ENCODE measurements at regions not wholly inside any gene's neighbourhood (a gene's known extent, or its start where the extent isn't known, plus 50 kb on each side); places are given as distances from the start of the nearest gene placed in this dataset.

DNA sequence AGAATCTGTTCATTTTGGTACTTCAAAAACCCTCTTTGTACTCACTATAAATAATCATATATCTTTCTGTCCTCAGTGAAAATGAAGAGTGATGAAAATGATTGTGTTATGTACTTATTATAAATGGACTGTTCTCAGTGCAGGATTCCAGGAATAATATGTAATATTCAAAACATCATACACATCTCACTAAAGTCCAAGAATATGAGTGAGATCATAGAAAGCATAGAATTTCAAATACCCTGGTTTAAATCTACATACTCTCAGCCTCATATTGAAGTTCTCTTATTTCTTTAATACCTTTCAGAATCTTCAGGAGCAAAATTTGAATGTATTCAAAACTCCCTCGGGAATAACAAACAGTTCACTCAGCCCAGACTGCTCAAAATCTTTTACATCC is 868.0 kb downstream of the SLITRK6 start:
- no peak for DNase-seq

DNA sequence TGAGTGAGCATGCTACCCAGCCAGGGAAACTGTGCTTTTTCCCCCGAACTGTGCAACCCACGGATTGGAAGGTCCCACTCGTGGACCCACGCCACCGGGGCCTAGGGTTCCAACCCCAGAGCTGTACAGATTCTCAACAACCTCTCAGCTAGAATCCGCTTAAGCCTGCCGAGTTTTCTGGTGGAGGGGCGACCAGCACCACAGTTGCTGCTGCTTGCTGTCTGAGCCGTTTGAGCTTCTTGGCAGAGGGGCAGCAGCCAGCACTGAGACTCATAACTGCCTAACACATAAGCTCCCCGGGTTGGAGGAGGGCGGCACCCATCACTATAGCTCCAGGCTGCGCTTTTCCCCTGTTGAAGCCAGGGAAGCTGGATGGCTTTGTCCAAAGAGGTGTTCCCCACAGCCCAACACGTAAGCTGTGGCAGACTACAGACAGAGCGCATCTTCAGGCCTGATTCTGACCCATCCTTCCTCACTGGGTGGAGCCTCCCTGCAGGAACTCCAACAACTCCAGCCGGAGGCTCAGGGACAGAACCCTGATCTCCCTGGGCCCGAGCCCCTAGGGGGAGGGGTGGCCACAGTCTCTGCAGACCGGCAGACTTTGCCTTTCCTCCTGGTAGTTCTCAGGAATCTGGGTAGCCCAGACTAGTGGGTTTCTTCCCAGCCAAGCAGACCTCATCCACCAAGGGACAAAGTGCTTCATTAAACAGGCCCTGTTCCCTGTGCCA is 871.6 kb downstream of the SLITRK6 start:
- no peak for DNase-seq

DNA sequence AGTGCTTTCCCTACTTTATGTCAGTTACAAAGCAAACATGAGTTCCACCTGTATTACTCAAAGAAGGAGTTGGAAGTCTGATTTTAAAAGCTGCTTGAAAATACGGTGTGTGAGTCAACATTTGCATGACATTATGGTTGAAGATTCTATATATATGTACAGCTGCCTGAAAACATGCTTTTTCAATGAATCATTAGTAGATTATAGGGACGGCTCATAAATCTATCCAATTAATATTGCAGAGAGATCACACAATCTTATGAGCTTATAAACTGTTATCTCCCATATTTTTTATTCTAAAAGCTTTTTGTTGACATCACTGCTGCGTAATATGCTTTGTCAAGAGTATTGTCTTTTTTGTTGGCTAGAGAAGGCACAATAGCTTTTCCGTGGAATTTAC is 873.8 kb downstream of the SLITRK6 start:
- DNase-seq = no peak

DNA sequence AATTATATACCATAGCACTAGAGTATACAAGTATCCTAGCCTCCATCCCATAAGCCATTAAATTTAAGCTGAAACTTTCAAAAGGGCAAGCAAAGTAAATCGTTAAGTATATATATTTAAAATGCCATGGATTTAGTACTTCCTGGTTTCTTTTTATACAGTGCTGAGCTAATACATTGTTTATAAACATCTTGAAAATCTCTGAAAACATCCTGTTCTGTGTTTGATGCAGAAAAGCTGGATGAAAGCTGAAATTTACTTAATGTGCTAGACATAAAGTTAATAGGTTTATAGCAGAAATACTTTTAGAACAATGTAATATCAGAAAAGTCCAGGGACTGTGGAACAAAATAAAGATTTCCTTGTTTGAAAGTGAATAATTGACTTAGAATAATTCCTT is 875.4 kb downstream of the SLITRK6 start:
- DNase-seq = no peak

DNA sequence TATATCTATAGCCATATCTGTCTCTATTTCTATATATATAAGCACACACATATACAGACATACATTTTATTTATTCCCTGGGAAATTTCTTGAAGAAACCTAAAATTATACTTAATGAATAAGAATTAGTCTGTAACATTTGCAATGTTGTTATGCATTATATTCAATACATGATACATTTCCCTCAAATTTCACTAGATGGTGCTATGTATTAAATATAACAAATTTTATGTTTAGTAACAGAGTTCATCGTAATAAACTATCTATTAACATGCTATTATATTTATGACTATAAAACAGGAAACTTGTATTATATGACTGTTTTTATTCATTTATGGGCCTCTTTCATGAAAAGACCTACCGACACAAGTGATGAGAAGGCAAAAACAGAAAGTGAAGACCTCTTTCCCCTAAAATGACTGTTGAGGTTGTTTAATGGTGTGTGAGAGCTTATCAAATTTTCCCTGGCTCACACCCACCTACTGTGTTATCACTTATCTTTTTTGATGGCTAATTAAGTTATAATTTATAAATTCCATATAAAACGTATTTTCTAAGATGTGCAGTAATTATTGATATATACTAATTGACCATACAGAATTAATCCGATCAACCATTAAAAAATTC is 881.9 kb downstream of the SLITRK6 start:
- peak; percentile 1 for DNase-seq

DNA sequence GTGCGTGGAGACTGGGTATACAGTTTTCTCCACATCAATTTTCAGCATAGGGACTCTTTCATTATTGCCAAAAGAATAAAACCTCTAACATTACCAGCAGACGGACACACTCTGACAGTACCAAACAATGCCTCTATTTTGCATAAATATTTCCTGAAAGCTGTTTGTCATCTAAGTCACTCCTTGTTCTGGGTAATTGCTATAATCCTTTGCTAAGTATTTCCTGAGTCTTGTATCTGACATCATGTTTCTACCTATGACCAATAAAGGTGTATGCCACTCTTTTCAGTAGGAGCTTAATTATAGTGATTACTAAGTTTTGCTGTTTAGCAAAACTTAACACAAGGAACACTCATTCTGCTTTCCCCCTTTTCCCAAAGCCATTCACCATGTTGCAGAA is 886.5 kb downstream of the SLITRK6 start:
- no peak for DNase-seq

DNA sequence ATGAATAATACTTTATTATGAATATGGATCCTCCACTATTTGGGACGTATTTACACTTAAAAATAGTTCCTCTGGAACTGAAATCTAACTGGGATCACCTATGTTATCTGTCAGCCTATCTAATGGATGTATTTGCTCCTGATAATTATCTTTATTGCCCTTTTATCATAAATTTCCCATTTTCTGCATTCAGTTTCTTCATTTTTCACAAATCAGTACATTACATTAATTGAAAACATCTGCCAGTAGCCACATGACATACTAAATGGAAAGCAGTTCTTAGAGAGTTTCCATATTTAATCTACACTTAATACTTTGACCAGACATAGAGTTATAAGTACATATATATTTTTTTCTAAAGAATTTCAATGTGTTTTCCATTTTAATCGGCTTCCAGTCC is 888.8 kb downstream of the SLITRK6 start:
- DNase-seq = no peak

DNA sequence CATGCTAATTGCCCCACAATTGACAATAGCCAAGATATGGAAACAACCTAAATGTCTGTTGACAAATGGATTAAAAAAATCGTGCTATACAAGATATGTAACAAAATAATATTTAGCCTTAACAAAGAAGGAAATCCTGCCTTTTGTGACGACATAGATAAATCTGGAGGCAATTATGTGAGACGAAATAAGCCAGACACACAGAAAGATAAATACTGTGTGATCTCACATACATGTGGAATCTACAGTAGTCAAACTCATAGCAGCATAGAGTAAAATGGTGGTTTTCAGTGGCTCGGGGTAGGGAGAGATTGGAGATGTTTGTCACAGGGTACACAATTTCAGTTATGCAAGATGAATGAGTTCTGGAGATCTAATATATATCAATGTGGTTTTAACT is 895.8 kb downstream of the SLITRK6 start:
- no peak for DNase-seq

DNA sequence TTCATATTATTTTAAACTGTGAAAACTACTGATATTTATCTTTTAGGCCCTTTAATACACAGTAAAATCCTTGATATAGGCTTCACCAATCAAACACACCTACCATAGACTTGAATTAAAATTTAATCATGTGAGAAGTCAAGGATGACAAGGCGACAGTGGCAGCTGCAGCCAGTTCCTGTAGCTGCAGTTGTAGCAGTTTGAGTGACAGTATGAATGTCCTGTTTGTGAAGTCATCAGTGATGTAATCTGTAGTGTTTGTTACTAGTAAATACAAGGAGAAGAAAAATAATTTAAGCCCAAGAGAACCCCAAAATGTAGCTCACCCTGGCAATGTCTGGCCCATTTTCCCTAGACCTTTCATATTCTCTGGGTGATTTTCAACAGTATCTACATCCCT is 897.0 kb downstream of the SLITRK6 start:
- DNase-seq = no peak

DNA sequence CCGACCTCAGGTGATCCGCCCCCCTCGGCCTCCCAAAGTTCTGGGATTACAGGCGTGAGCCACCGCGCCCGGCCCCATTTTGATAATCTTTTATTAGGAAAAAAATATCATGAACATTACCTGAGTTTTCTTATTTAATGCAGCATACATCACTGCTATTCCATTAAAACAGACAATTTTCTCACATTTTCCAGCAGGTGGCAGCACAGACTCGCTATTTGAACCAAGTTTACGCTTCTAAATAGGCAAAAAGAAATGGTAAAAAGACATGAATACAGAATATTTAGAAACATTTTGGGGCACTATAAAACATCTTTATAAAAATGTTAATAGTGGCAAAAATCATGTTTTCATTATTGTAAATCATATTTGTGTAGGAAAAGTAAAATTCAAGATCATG is 903.1 kb downstream of the SLITRK6 start:
- DNase-seq = peak; percentile 24

DNA sequence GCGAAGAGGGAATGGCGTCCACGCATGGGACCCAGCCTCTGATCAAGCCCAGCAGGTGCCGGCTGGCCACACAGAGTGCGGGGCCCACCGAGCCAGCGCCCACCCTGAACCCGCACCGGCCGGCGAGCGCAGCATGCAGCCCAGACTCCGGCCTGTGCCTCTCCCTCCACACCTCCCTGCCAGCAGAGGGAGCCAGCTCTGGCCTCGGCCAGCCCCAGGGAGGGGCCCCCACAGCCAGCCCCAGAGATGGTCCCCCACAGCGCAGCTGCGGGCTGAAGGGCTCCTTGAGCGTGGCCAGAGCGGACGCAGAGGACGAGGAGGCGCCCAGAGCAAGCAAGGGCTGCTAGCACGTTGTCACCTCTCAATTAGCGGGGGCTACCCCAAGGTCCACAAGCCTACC is 904.5 kb downstream of the SLITRK6 start:
- DNase-seq = no peak

DNA sequence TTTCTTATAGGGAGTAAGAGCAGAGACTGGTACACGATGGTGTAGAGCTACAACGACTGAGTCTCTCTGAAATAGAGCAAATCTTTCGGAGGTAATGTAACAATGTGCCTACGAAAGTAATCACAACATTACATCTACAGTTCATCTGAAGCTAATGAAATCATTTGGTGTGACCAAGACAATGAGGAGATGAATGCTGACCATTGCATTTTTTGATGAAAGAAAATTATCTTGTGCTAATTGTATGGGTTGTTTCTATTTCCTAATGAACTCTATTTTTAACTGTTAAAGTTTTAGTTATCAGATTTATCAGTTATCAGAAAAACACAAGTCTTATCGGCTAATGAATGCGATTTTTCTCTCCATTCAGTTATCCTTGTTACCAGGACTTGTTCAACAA is 913.4 kb downstream of the SLITRK6 start:
- no peak for DNase-seq

DNA sequence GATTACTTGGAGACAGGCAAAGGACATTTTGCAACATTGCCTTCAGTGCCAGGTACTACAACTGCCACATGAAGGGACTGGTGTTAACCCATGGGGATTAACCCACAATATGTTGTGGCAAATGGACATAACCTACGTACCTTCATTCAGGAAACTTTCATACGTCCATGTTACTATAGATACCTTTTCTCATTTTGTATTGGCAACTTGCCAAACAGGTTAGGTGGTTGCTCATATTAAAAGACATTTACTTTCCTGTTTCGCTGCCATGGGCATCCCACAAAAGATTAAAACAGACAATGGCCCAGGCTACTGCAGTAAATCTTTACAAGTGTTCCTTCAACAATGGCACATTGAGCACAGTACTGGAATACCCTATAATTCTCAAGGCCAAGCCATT is 925.3 kb downstream of the SLITRK6 start:
- DNase-seq = no peak

DNA sequence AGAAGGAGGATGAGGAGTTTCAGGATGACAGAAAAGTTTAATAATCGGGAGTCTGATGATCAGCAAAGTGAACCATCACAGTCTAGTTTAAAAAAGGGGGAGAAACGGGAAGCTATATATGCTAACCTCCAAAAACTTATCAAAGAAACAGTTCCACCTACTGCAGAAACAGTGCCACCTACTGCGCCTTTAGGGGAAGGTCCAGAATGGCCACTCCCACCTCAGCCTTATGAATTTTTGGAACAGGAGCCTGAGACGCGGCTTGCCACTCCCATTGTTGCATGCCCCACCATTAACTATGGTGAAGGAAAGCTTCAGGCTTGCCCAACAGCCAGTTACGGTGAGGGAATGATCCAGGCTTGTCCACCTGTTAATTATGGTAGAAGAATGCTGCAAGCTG is 929.0 kb downstream of the SLITRK6 start:
- DNase-seq = no peak

DNA sequence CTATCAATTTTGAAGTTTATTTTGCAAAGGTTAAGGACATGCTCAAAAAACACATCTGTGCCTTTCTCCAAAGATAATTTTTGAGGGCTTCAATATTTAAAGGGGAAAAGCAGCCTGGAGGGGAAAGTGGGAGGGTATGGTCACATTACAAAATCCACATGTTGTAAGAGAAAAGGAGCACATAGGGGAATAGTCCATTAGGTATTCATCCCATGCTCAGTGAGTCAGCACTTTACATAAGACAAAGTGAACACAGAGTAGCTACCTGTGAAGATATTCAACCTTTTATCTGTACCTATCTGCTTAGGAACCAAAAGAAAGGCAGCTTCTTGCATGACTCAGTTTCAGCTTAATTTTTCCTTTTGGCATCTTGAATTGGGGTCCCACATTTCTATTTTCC is 932.0 kb downstream of the SLITRK6 start:
- DNase-seq = no peak

DNA sequence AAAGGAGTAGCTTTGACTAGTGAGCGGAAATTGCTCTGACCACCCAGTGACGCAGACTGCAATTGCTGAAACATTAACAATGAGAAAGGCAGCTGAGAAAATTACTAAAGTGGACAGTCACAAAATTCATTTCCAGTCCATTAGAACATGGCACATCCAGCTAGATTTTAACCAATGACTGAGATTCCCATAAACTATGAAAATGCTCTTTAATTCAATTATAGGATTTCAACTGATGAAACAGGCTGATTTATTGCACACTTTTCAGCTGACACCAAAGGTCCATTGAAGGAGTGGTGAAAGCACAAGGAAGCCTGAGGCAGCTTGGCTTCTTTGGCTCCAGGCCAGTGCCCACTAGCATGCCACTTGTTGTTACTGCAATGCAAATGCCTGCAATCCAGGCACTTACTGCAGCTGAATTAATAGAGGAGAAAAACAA is 933.4 kb downstream of the SLITRK6 start:
- no peak for DNase-seq

DNA sequence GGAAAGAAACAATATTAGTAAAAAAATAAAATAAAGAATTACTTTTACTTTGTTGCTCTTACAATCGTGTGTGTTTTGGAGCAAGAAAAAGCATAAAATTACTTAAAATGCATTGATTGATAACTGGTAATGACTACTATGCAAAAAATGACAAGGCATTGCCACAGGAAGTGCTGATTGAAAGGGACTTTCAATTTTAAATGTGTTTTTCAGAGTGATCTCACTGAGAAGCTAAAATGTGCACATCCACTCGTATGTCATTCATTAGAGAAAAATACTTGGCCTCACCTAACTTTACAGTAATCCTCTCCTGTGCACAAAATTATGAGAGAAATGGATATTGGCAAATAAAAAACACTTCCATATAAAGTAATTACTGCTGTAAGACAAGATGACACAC is 934.9 kb downstream of the SLITRK6 start:
- no peak for DNase-seq

DNA sequence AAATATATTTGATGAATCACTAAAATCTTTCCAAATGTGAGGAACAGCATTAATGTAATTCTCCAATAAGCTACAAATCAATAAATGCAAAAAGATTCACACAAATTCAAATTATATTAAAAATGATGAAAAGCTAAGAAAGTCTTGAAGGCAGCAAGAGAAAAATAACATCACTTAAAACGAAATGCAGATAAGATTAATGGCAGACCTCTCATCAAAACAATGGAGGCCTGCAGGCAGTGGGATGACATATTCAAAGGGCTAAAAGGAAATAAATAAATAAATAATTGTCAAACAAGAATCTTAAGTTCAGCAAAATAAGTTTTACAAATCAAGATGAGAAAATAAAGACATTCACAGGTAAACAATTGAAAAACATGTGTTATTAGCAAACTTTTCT is 952.1 kb downstream of the SLITRK6 start:
- DNase-seq = no peak

DNA sequence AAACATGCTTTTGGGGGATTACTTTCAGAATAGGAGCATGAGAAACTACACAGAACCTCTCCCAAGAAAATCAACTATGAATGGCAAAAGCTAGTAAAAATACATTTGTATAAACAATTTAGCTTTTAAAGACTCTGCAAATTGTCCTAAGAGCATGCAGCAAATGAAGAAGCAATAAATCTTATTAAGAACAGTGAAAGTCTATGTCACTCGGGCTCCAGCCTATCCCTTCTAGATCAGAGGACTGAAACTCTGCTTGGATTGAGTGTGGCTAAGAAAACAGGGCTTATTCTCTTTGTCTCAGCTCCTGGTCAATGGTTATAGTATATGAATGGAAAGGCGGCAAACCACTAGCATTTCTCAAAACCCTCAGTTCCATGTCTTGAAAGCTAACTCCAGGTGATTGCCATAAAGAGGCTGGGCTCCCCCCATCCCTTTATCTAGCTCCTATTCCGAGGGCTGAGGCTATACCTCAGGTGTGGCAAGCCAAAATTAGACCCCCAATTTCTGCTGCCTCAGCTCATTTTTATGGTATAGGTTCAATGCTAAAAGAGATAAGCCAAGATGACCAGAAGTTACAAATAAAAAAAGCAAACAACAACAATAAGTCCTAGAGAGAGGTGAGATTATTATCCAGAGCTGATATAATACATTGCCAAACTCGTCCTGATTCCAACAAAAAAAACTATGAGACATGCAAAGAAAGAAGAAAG is 953.2 kb downstream of the SLITRK6 start:
- no peak for DNase-seq

DNA sequence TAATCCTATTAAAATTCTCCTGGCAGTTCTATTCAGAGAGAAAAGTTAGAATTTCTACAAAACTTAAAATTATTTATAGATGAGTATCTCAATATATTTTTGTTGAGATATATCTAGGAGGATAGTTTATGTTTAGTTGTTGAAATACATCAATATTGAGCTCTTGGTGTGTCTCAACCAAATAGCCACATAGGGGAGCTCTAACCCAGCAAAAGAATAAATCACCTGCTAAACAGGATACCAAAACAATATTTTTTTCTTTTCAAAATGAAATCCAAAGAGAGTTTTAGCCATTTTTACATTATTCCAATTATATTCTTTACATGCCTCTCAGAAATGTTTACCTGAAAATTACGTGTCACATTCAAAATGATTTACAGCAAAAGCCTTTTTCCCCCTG is 954.7 kb downstream of the SLITRK6 start:
- DNase-seq = no peak

DNA sequence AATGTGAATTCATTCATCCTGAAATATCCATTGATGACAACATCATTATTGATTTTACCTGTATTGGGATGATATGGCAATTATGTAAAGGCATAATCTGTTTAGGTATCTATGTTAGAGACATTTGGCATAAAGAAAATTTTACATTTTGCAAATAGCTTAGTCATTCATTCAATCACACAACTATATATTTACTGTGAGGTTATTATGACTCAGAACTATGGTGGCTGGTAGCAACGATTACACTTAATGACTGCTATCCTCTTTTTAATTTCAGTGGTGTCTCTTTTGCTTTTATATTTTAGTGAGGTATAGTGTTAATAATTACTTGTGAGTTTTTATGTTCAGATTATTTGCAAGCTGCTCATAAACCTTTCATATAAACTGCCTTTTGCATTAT is 955.9 kb downstream of the SLITRK6 start:
- no peak for DNase-seq

DNA sequence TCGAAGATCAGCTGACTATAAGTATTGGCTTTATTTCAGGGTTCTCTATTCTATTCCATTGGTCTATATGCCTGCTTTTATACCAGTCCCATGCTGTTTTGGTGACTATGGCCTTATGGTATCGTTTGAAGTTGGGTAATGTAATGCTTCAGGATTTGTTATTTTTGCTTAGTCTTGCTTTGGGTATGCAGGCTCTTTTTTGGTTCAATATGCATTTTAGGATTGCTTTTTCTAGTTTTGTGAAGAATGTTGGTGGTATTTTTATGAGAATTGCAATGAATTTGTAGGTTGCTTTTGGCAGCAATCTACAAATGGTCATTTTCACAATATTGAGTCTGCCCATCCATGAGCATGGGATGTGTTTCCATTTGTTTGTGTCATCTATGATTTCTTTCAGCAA is 951.9 kb upstream of the SLITRK1 start:
- no peak for DNase-seq

DNA sequence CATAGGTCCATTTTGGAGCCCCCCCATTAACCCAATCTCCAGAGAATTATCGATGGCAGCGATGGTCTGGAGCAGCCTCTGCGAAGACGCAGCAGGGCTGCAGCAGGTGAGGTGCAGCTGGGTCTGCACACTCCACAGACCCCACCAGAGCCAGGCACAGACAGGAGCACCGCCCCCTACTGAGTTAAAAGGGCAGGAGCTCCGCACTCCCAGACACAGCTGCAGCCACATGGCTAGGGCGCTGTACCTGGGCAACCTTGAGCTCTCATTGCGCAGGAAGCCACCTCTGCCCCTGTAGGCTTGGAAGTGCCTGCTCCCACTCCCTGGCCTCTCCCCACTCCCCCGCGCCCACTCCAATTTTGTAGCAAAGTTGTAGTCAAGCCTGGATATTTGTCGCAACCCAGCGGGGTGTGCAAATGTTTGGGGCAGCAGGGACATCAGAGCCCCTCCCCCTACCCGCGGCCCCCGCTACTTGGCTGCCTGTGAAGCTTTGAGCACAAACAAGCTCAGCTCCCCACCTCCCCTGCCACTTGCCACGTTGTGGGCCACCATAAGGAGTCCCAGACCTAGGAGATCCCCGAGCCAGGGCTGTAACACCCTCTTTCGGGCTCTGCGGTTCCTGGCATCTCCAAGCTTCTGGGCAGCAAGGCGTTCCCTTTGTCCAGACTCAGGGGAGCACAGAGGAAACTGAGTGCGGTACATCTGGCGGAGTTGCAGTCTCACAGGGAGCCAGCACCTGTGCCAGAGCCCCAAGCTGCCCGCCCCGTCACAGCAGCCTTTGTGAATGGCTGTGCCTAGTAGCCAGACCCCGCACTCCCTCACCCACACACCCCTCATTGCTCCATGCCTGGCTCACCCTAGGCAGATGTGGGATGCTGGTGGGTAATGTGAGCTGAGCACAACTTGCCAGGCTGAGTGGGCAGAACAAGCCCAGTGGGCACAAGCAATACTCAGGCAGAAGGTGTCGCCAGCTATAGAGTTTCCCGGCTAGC is 949.7 kb upstream of the SLITRK1 start:
- DNase-seq = no peak
